WTC11 (cell line): ENCODE measurements at regions not wholly inside any gene's neighbourhood (a gene's known extent, or its start where the extent isn't known, plus 50 kb on each side); places are given as distances from the start of the nearest gene placed in this dataset.

Experiments
- ATAC-seq: fragments of 200-7000 bp; cut with Tn5 transposase; 2 replicates; pipeline ENCODE4 v1.10.0; 2021; ENCODE audit warnings: mild to moderate bottlenecking, moderate library complexity
- CTCF ChIA-PET: fragments of 300-600 bp; sonication (Branson Sonifier 250); formaldehyde crosslinking; loops from one replicate; lab custom pipeline; 2021; ENCODE audit warnings: antibody characterized with exemption; lab: Charles Lee
- POLR2A ChIA-PET: fragments of 350-600 bp; sonication (Branson Sonifier 250); formaldehyde crosslinking; loops from one replicate; lab custom pipeline; 2021; ENCODE audit warnings: antibody characterized with exemption; lab: Charles Lee
- DNase-seq: peaks from one replicate; pipeline ENCODE4 v3.0.0; 2021; ENCODE audit warnings: low spot score
- H3K27ac Mint-ChIP-seq: 2 replicates; pipeline ENCODE4 v1.8.0; 2021; ENCODE audit warnings: mixed read lengths
- H3K27me3 Mint-ChIP-seq: 2 replicates; pipeline ENCODE4 v1.8.0; 2021; ENCODE audit warnings: low read depth, mild to moderate bottlenecking, moderate library complexity, mixed read lengths
- H3K36me3 Mint-ChIP-seq: 2 replicates; pipeline ENCODE4 v1.8.0; 2021; ENCODE audit warnings: mixed read lengths
- H3K4me1 Mint-ChIP-seq: 2 replicates; pipeline ENCODE4 v1.8.0; 2022; ENCODE audit warnings: mixed read lengths
- H3K4me3 Mint-ChIP-seq: 2 replicates; pipeline ENCODE4 v1.8.0; 2021; ENCODE audit warnings: mild to moderate bottlenecking, moderate library complexity, mixed read lengths
- H3K9me3 Mint-ChIP-seq: 2 replicates; pipeline ENCODE4 v1.8.0; 2021; ENCODE audit warnings: mixed read lengths
- ARID4B ChIP-seq: sonication (generic); formaldehyde crosslinking; IDR thresholded peaks from 2 replicates; pipeline ENCODE4 v1.8.0; 2023; ENCODE audit warnings: missing genetic modification reagents, mild to moderate bottlenecking, borderline replicate concordance
- ATF1 ChIP-seq: sonication (generic); formaldehyde crosslinking; IDR thresholded peaks from 2 replicates; pipeline ENCODE4 v1.8.1; 2023; ENCODE audit warnings: mild to moderate bottlenecking, moderate library complexity, missing genetic modification reagents
- ATF6 ChIP-seq: sonication (generic); formaldehyde crosslinking; IDR thresholded peaks from 2 replicates; pipeline ENCODE4 v1.8.1; 2023; ENCODE audit warnings: mild to moderate bottlenecking, missing genetic modification reagents
- CDX4 ChIP-seq: fragments of 250-450 bp; sonication (Bioruptor Pico); IDR thresholded peaks from 2 replicates; pipeline ENCODE4 v1.9.0; 2021; ENCODE audit warnings: moderate library complexity, mild to moderate bottlenecking, inconsistent platforms, borderline replicate concordance
- E2F1 ChIP-seq: sonication (generic); formaldehyde crosslinking; IDR thresholded peaks from 2 replicates; pipeline ENCODE4 v1.8.0; 2022; ENCODE audit warnings: mild to moderate bottlenecking, missing genetic modification reagents
- ERG ChIP-seq: fragments of 250-450 bp; sonication (Bioruptor Pico); IDR thresholded peaks from 2 replicates; pipeline ENCODE4 v1.8.0; 2021; ENCODE audit warnings: mild to moderate bottlenecking
- ESRRA ChIP-seq: sonication (generic); formaldehyde crosslinking; IDR thresholded peaks from 2 replicates; pipeline ENCODE4 v1.8.1; 2022; ENCODE audit warnings: mild to moderate bottlenecking, missing genetic modification reagents, borderline replicate concordance
- FOXK1 ChIP-seq: sonication (generic); formaldehyde crosslinking; IDR thresholded peaks from 2 replicates; pipeline ENCODE4 v1.8.0; 2022; ENCODE audit warnings: mild to moderate bottlenecking, moderate library complexity, missing genetic modification reagents
- GTF2I ChIP-seq: fragments of 250-450 bp; sonication (Bioruptor Pico); conservative IDR thresholded peaks from 2 replicates; pipeline ENCODE4 v1.4.0; 2021; ENCODE audit warnings: mild to moderate bottlenecking
- HMGA2 ChIP-seq: fragments of 250-450 bp; sonication (Bioruptor Pico); IDR thresholded peaks from 2 replicates; pipeline ENCODE4 v1.4.0; 2021; ENCODE audit warnings: mild to moderate bottlenecking, moderate library complexity
- JAZF1 ChIP-seq: fragments of 250-450 bp; sonication (Bioruptor Pico); IDR thresholded peaks from 2 replicates; pipeline ENCODE4 v1.9.0; 2021; ENCODE audit warnings: moderate library complexity, mild to moderate bottlenecking, inconsistent platforms
- OVOL2 ChIP-seq: fragments of 250-450 bp; sonication (Bioruptor Pico); IDR thresholded peaks from 2 replicates; pipeline ENCODE4 v1.9.0; 2021; ENCODE audit warnings: mild to moderate bottlenecking, borderline replicate concordance
- SOX15 ChIP-seq: fragments of 250-450 bp; sonication (Bioruptor Pico); IDR thresholded peaks from 2 replicates; pipeline ENCODE4 v1.9.0; 2021; ENCODE audit warnings: mild to moderate bottlenecking
- TP53 ChIP-seq: sonication (generic); formaldehyde crosslinking; IDR thresholded peaks from 2 replicates; pipeline ENCODE4 v1.8.1; 2023; ENCODE audit warnings: mild to moderate bottlenecking, missing genetic modification reagents
- USF2 ChIP-seq: sonication (generic); formaldehyde crosslinking; IDR thresholded peaks from 2 replicates; pipeline ENCODE4 v1.8.1; 2023; ENCODE audit warnings: mild to moderate bottlenecking, missing genetic modification reagents, moderate library complexity
- ZNF138 ChIP-seq: sonication (generic); formaldehyde crosslinking; conservative IDR thresholded peaks from 2 replicates; pipeline ENCODE4 v1.8.1; 2022; ENCODE audit warnings: mild to moderate bottlenecking, moderate library complexity, missing genetic modification reagents
- ZNF263 ChIP-seq: sonication (generic); formaldehyde crosslinking; IDR thresholded peaks from 2 replicates; pipeline ENCODE4 v1.8.1; 2022; ENCODE audit warnings: low read depth, mild to moderate bottlenecking, moderate library complexity, missing genetic modification reagents
- ZNF281 ChIP-seq: sonication (generic); formaldehyde crosslinking; IDR thresholded peaks from 2 replicates; pipeline ENCODE4 v1.8.0; 2023; ENCODE audit warnings: mild to moderate bottlenecking, missing genetic modification reagents
- ZSCAN18 ChIP-seq: fragments of 250-450 bp; sonication (Bioruptor Pico); IDR thresholded peaks from 2 replicates; pipeline ENCODE4 v2.1.2; 2022; ENCODE audit warnings: mild to moderate bottlenecking, moderate library complexity

GRCh38 chr20:60868316-60868891 is 383.7 kb upstream of the CDH4 start (continued):
- TF ChIP-seq ZNF281 (no peak), ERG (no peak), USF2 (no peak), CDX4 (CRISPR knock-in tag) (no peak), ZNF138 (CRISPR knock-in tag) (no peak), OVOL2 (CRISPR knock-in tag) (no peak), JAZF1 (CRISPR knock-in tag) (no peak)
- TF ChIP-seq, all 79 proteins: peak for 0

GRCh38 chr20:60869087-60869486 is 383.0 kb upstream of the CDH4 start:
- DNase-seq, result no peak
- CTCF ChIA-PET, result interaction anchor here (1.2 kb wide), 1 partner anchor 17 kb away, joined by 5 read pairs; no protein-coding TSS in a partner anchor
- no peak for TF ChIP-seq ARID4B (CRISPR knock-in tag)
- TF ChIP-seq ZNF263 (CRISPR knock-in tag), result no peak
- no peak for TF ChIP-seq ESRRA (CRISPR knock-in tag)
- no peak for TF ChIP-seq ZSCAN18 (CRISPR knock-in tag)
- no peak for TF ChIP-seq FOXK1 (CRISPR knock-in tag)
- no peak for TF ChIP-seq SOX15 (CRISPR knock-in tag)
- no peak for TF ChIP-seq E2F1 (CRISPR knock-in tag)
- no peak for TF ChIP-seq HMGA2 (CRISPR knock-in tag)
- TF ChIP-seq ATF1 (CRISPR knock-in tag), result no peak
- no peak for TF ChIP-seq GTF2I (CRISPR knock-in tag)
- TF ChIP-seq ATF6, result no peak
- no peak for TF ChIP-seq TP53 (CRISPR knock-in tag)
- H3K4me1 Mint-ChIP-seq, result no peaks in the 10 kb centered on the region
- H3K27ac Mint-ChIP-seq, result no peak overlapping the region
- POLR2A ChIA-PET, result no interaction called here
- H3K36me3 Mint-ChIP-seq, result 0 out of 2 replicates have a peak, but pooled peaks cover 2% of the 10 kb centered on the region
- H3K4me3 Mint-ChIP-seq, result no peak overlapping the region
- peaks cover 7% of the 10 kb centered on the region; the same call in 1 of the 2 replicates for H3K9me3 Mint-ChIP-seq
- H3K27me3 Mint-ChIP-seq, result peaks cover 65% of the 10 kb centered on the region
- no peak for ATAC-seq
